Parathyroid adenoma (tissue), 2 donors: ENCODE measurements at regions not wholly inside any gene's neighbourhood (a gene's known extent, or its start where the extent isn't known, plus 50 kb on each side); places are given as distances from the start of the nearest gene placed in this dataset.

ENCODE experiments used
- H2AFZ ChIP-seq: fragments of 300-600 bp; sonication (generic); one replicate; pipeline ENCODE4 v1.7.0; 2017; ENCODE audit warnings: antibody characterized with exemption, mild to moderate bottlenecking
- H3K27ac ChIP-seq: fragments of 300-600 bp; sonication (generic); one replicate; pipeline ENCODE4 v1.7.0; 2017
- H3K27me3 ChIP-seq: fragments of 300-600 bp; sonication (generic); one replicate; pipeline ENCODE4 v1.7.0; 2017; ENCODE audit warnings: low read length; ENCODE audit not compliant: control insufficient read depth, insufficient read depth
- H3K36me3 ChIP-seq: fragments of 300-600 bp; sonication (generic); one replicate; pipeline ENCODE4 v1.7.0; 2017; ENCODE audit warnings: low read length; ENCODE audit not compliant: control insufficient read depth, insufficient read depth
- H3K4me1 ChIP-seq: fragments of 300-600 bp; sonication (generic); one replicate; pipeline ENCODE4 v1.7.0; 2017; ENCODE audit warnings: control low read depth
- H3K4me2 ChIP-seq: fragments of 300-600 bp; sonication (generic); one replicate; pipeline ENCODE4 v1.7.0; 2017; ENCODE audit warnings: low read length
- H3K4me3 ChIP-seq: fragments of 300-600 bp; sonication (generic); one replicate; pipeline ENCODE4 v1.7.0; 2017; ENCODE audit warnings: low read depth, low read length
- H3K79me2 ChIP-seq: fragments of 300-600 bp; sonication (generic); one replicate; pipeline ENCODE4 v1.7.0; 2017; ENCODE audit warnings: control low read depth
- H3K9ac ChIP-seq: fragments of 300-600 bp; sonication (generic); one replicate; pipeline ENCODE4 v1.7.0; 2017; ENCODE audit warnings: mild to moderate bottlenecking
- H3K9me3 ChIP-seq: fragments of 300-600 bp; sonication (generic); one replicate; pipeline ENCODE4 v1.7.0; 2017; ENCODE audit warnings: low read length; ENCODE audit not compliant: control insufficient read depth
- CTCF ChIP-seq: fragments of 300-600 bp; sonication (generic); IDR thresholded peaks from one replicate; pipeline ENCODE4 v1.7.0; 2017; ENCODE audit warnings: antibody characterized with exemption, mild to moderate bottlenecking
- donor health status: primary hyperparathyroidism.

- no peak overlapping the region for H3K4me2 ChIP-seq
- peaks cover 4% of the 10 kb centered on the region for H3K4me1 ChIP-seq
- H3K27me3 ChIP-seq = no peaks in the 10 kb centered on the region
- no peaks in the 10 kb centered on the region for H3K79me2 ChIP-seq
- no peak overlapping the region for H3K9ac ChIP-seq
- no peaks in the 10 kb centered on the region for H3K36me3 ChIP-seq
- H3K9me3 ChIP-seq = no peaks in the 10 kb centered on the region
- no peak for TF ChIP-seq CTCF
- H2AFZ ChIP-seq = no peak overlapping the region
- H3K4me3 ChIP-seq = no peak overlapping the region
- no peak overlapping the region for H3K27ac ChIP-seq
Observed at GRCh38 chr7:18317941-18318340, 177.6 kb upstream of the HDAC9 start.

- Histone ChIP-seq H3K27ac (no peak overlapping the region), H3K9me3 (no peaks in the 10 kb centered on the region), H3K4me1 (no peaks in the 10 kb centered on the region), H3K4me3 (no peak overlapping the region), H3K79me2 (no peaks in the 10 kb centered on the region), H3K9ac (no peak overlapping the region), H3K27me3 (no peaks in the 10 kb centered on the region), H3K4me2 (no peak overlapping the region), H3K36me3 (no peaks in the 10 kb centered on the region), H2AFZ (no peak overlapping the region)
- no peak for TF ChIP-seq CTCF
Observed at GRCh38 chr7:18320422-18320821, 175.1 kb upstream of the HDAC9 start.

GRCh38 chr7:18320971-18321567 lies 174.5 kb upstream of the HDAC9 start:
- Histone ChIP-seq H3K9me3 (no peaks in the 10 kb centered on the region), H2AFZ (no peak overlapping the region), H3K4me2 (no peak overlapping the region), H3K27me3 (no peaks in the 10 kb centered on the region), H3K36me3 (no peaks in the 10 kb centered on the region), H3K4me1 (no peaks in the 10 kb centered on the region), H3K79me2 (no peaks in the 10 kb centered on the region), H3K27ac (no peak overlapping the region), H3K4me3 (no peak overlapping the region), H3K9ac (no peak overlapping the region)
- peak; percentile 50 for TF ChIP-seq CTCF

- H3K4me3 ChIP-seq = no peak overlapping the region
- no peak for TF ChIP-seq CTCF
- no peaks in the 10 kb centered on the region for H3K79me2 ChIP-seq
- no peak overlapping the region for H3K9ac ChIP-seq
- no peak overlapping the region for H2AFZ ChIP-seq
- H3K27me3 ChIP-seq = no peaks in the 10 kb centered on the region
- no peaks in the 10 kb centered on the region for H3K9me3 ChIP-seq
- H3K27ac ChIP-seq = no peak overlapping the region
- H3K36me3 ChIP-seq = no peaks in the 10 kb centered on the region
- no peak overlapping the region for H3K4me2 ChIP-seq
- no peaks in the 10 kb centered on the region for H3K4me1 ChIP-seq
Observed at GRCh38 chr7:18330548-18330947, 165.0 kb upstream of the HDAC9 start.

- Histone ChIP-seq H3K9ac (no peak overlapping the region), H3K4me2 (no peak overlapping the region), H3K79me2 (no peaks in the 10 kb centered on the region), H3K4me1 (no peaks in the 10 kb centered on the region), H3K9me3 (no peaks in the 10 kb centered on the region), H3K36me3 (no peaks in the 10 kb centered on the region), H3K4me3 (no peak overlapping the region), H3K27ac (no peak overlapping the region), H3K27me3 (no peaks in the 10 kb centered on the region), H2AFZ (no peak overlapping the region)
- no peak for TF ChIP-seq CTCF
Observed at GRCh38 chr7:18336626-18337025, 158.9 kb upstream of the HDAC9 start.
